Fibroblast of lung (primary cell): ENCODE measurements at regions not wholly inside any gene's neighbourhood (a gene's known extent, or its start where the extent isn't known, plus 50 kb on each side); places are given as distances from the start of the nearest gene placed in this dataset.

Source experiments
- DNase-seq, 2 donors: peaks; one replicate each; pipeline versions ENCODE4 v3.0.0 to v3.0.0-alpha.2; 2010; ENCODE audit warnings: low read depth in 2 of 2
- H2AFZ ChIP-seq: 2 replicates; pipeline ENCODE4 v1.5.1; 2012; ENCODE audit warnings: low read length, control low read depth, inconsistent platforms
- H3K27ac ChIP-seq: 2 replicates; pipeline ENCODE4 v1.5.1; 2011; ENCODE audit warnings: low read length, control low read depth; ENCODE audit not compliant: insufficient read depth
- H3K27me3 ChIP-seq: 2 replicates; pipeline ENCODE4 v1.5.1; 2011; ENCODE audit warnings: mild to moderate bottlenecking, low read length; ENCODE audit not compliant: control insufficient read depth, insufficient read depth
- H3K36me3 ChIP-seq: 2 replicates; pipeline ENCODE4 v1.5.1; 2011; ENCODE audit warnings: low read length; ENCODE audit not compliant: control insufficient read depth, insufficient read depth
- H3K4me1 ChIP-seq: 2 replicates; pipeline ENCODE4 v1.5.1; 2011; ENCODE audit warnings: low read length; ENCODE audit not compliant: control insufficient read depth, insufficient read depth; ENCODE audit errors: extremely low read depth
- H3K4me2 ChIP-seq: 2 replicates; pipeline ENCODE4 v1.5.1; 2011; ENCODE audit warnings: low read length, control low read depth; ENCODE audit not compliant: insufficient read depth; ENCODE audit errors: extremely low read depth
- H3K4me3 ChIP-seq, 4 experiments: fragments of 200-600 bp in 1 of 4; sonication (generic) in 1 of 4; replicated peaks in 1 of 4; 2 replicates each; pipeline ENCODE4 v1.5.1; 2011 to 2016; ENCODE audit warnings: low read length in 4 of 4, low read depth in 3 of 4, mild to moderate bottlenecking in 3 of 4, control low read depth in 2 of 4, inconsistent platforms in 1 of 4, mixed read lengths in 1 of 4; ENCODE audit not compliant: insufficient read depth in 1 of 4; ENCODE audit errors: control extremely low read depth in 1 of 4
- H3K79me2 ChIP-seq: 2 replicates; pipeline ENCODE4 v1.5.1; 2012; ENCODE audit warnings: mild to moderate bottlenecking, low read length, inconsistent platforms; ENCODE audit not compliant: control insufficient read depth, insufficient read depth
- H3K9ac ChIP-seq: 2 replicates; pipeline ENCODE4 v1.5.1; 2011; ENCODE audit warnings: mild to moderate bottlenecking, low read length, control low read depth; ENCODE audit not compliant: insufficient read depth
- H3K9me3 ChIP-seq: 2 replicates; pipeline ENCODE4 v1.5.1; 2012; ENCODE audit warnings: low read depth, low read length; ENCODE audit not compliant: control insufficient read depth, insufficient read depth
- H4K20me1 ChIP-seq: 2 replicates; pipeline ENCODE4 v1.5.1; 2011; ENCODE audit warnings: low read length; ENCODE audit not compliant: control insufficient read depth, insufficient read depth; ENCODE audit errors: extremely low read depth
- CTCF ChIP-seq, 2 donors: IDR thresholded peaks in 1 of 2; conservative IDR thresholded peaks in 1 of 2; 1 replicate in 1 of 2; 2 replicates in 1 of 2; pipeline ENCODE4 v1.5.1; 2011 to 2012; ENCODE audit warnings: low read length in 2 of 2, control low read depth in 1 of 2, inconsistent platforms in 1 of 2, low read depth in 1 of 2, mild to moderate bottlenecking in 1 of 2
- EZH2 ChIP-seq: IDR thresholded peaks from 2 replicates; pipeline ENCODE4 v1.5.1; 2012; ENCODE audit warnings: low read length, control low read depth, mild to moderate bottlenecking; ENCODE audit errors: missing control alignments

- no peaks in the 10 kb centered on the region for H3K27me3 ChIP-seq
- H3K36me3 ChIP-seq = no peaks in the 10 kb centered on the region
- no peak for DNase-seq
These were observed 845.8 kb downstream of the UQCRFS1 start for GRCh38 chr19:28367146-28367545.

DNA sequence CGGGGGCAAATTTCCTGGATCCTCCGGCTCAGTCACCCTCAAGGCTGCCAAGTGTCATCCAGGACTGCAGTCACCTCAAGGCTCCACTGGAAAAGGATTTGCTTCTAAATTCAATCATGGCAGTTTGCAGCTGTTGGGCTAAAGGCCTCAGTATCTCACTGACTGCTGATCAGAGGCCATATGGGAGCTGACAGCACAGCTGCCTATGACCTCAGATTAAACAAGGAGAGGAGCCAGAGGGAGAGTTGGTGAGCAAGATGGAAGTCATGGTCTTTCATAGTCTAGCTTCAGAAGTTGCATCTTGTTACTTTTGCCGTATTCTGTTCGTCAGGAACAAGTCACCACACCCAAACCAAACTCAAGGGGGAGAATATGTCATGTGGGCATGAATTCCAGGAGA is 849.7 kb downstream of the UQCRFS1 start:
- TF ChIP-seq CTCF (conservative IDR thresholded peaks at IDR 0.05 in 1 of 2, IDR thresholded peaks at IDR 0.05 in 1 of 2; ENCODE audit: low read depth in 1 of 2, low read length in 2 of 2) = no peak
- no peak for TF ChIP-seq EZH2
- Histone ChIP-seq H3K9ac (no peak overlapping the region), H2AFZ (no peak overlapping the region), H4K20me1 (no peaks in the 10 kb centered on the region), H3K4me3 (no peak overlapping the region), H3K4me1 (no peaks in the 10 kb centered on the region), H3K27me3 (no peaks in the 10 kb centered on the region), H3K9me3 (no peaks in the 10 kb centered on the region), H3K79me2 (no peaks in the 10 kb centered on the region), H3K4me2 (no peak overlapping the region), H3K27ac (no peak overlapping the region), H3K36me3 (no peaks in the 10 kb centered on the region)
- DNase-seq = no peak

More at GRCh38 chr19:28367146-28367545, 845.8 kb downstream of the UQCRFS1 start:
- Histone ChIP-seq H3K4me2 (no peak overlapping the region), H3K4me3 (no peak overlapping the region), H4K20me1 (no peaks in the 10 kb centered on the region), H2AFZ (no peak overlapping the region), H3K27ac (no peak overlapping the region), H3K9me3 (no peaks in the 10 kb centered on the region), H3K79me2 (no peaks in the 10 kb centered on the region), H3K4me1 (no peaks in the 10 kb centered on the region), H3K9ac (no peak overlapping the region)
- no peak for TF ChIP-seq CTCF (conservative IDR thresholded peaks at IDR 0.05 in 1 of 2, IDR thresholded peaks at IDR 0.05 in 1 of 2; ENCODE audit: low read depth in 1 of 2, low read length in 2 of 2)
- no peak for TF ChIP-seq EZH2

DNA sequence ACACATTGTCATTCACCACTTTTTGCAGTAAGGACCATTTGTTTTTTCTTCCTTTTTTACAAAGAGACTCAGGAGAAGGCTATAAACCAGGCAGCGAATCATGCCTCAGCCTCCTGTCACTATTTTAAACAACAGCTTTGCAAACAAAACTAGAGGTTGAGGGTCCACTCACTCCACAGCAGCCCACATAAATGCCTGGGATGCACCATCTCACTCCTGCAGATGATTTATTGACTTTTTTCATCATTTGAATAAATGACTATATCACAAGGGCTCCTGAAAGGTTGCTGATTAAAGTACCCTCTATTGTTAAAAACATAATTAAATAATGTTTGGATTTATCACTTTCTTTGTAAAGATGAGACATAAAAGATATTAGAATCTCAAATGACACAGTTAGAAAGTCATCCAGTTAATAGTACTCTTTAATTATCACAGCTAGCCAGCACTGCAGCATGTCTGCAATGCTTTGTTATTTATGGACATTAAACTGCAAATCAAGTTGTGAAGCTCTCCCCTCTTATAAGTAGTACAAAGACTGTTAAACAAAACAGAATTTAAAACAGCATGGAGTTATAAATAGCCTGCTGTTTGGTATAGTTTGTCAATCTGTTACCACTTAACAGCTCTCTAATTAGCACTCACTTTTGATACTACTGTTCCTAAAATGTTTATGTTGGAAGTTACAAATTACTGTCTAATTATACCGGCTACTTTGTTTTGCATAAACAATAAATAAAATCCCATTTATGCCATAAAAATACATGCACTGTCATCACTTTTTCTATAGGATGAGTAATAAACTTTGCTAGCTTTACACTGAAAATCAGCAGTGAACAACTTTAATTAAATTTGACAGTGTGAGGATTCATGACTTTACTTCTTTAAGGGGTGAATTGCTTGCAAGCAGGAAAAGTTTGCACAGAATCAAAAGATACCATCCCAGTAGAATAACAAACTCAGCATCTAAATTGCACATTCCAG is 853.2 kb downstream of the UQCRFS1 start:
- Histone ChIP-seq H3K9me3 (no peaks in the 10 kb centered on the region), H3K79me2 (no peaks in the 10 kb centered on the region), H4K20me1 (no peaks in the 10 kb centered on the region), H2AFZ (no peak overlapping the region), H3K27ac (no peak overlapping the region), H3K4me3 (no peak overlapping the region), H3K9ac (no peak overlapping the region), H3K4me2 (no peak overlapping the region), H3K36me3 (no peaks in the 10 kb centered on the region), H3K4me1 (no peaks in the 10 kb centered on the region), H3K27me3 (no peaks in the 10 kb centered on the region)
- no peak for TF ChIP-seq EZH2
- no peak for TF ChIP-seq CTCF (conservative IDR thresholded peaks at IDR 0.05 in 1 of 2, IDR thresholded peaks at IDR 0.05 in 1 of 2; ENCODE audit: low read depth in 1 of 2, low read length in 2 of 2)
- no peak for DNase-seq
